H1 (cell line): ENCODE measurements at regions not wholly inside any gene's neighbourhood (a gene's known extent, or its start where the extent isn't known, plus 50 kb on each side); places are given as distances from the start of the nearest gene placed in this dataset.

ENCODE experiments used
- CBX8 ChIP-seq: fragments of 300-800, 300-1000 bp; sonication (generic); IDR thresholded peaks from 2 replicates; pipeline ENCODE4 v1.7.1; 2016; ENCODE audit warnings: low read depth, low read length, borderline replicate concordance
- CHD7 ChIP-seq: fragments of 300-600 bp; sonication (generic); IDR thresholded peaks from 2 replicates; pipeline ENCODE4 v1.7.1; 2012; ENCODE audit warnings: low read length, moderate library complexity, mild to moderate bottlenecking, inconsistent platforms; ENCODE audit not compliant: insufficient replicate concordance
- FOSL1 ChIP-seq: IDR thresholded peaks from 2 replicates; pipeline ENCODE4 v1.6.1; 2011; ENCODE audit warnings: mild to moderate bottlenecking, low read depth, low read length, moderate library complexity; ENCODE audit not compliant: insufficient read depth
- KDM1A ChIP-seq: fragments of 200-600, 300-600 bp; sonication (generic); IDR thresholded peaks from 2 replicates; pipeline ENCODE4 v1.7.1; 2016; ENCODE audit warnings: mild to moderate bottlenecking, low read length, borderline replicate concordance
- RFX5 ChIP-seq: IDR thresholded peaks from 2 replicates; pipeline ENCODE4 v1.6.1; 2011; ENCODE audit warnings: low read depth, low read length, improper control_type of control experiment, borderline replicate concordance
- SIN3A ChIP-seq, 2 experiments: IDR thresholded peaks in 1 of 2; conservative IDR thresholded peaks in 1 of 2; 2 replicates each; pipeline ENCODE4 v1.6.1; 2011 to 2012; ENCODE audit warnings: low read length in 2 of 2, improper control_type of control experiment in 1 of 2, low read depth in 1 of 2, mild to moderate bottlenecking in 1 of 2
- SIRT6 ChIP-seq: IDR thresholded peaks from one replicate; pipeline ENCODE4 v1.7.1; 2012; ENCODE audit warnings: low read length, inconsistent platforms
- SIX5 ChIP-seq: IDR thresholded peaks from 2 replicates; pipeline ENCODE4 v1.6.1; 2011; ENCODE audit warnings: mild to moderate bottlenecking, low read depth, low read length
- SP2 ChIP-seq: IDR thresholded peaks from 2 replicates; pipeline ENCODE4 v1.6.1; 2012; ENCODE audit warnings: mild to moderate bottlenecking, low read length, inconsistent platforms
- TBP ChIP-seq: IDR thresholded peaks from 2 replicates; pipeline ENCODE4 v1.6.1; 2011; ENCODE audit warnings: low read depth, low read length, improper control_type of control experiment
- USF2 ChIP-seq: IDR thresholded peaks from 2 replicates; pipeline ENCODE4 v1.6.1; 2011; ENCODE audit warnings: low read length, improper control_type of control experiment
- ZNF274 ChIP-seq: IDR thresholded peaks from 2 replicates; pipeline ENCODE4 v1.7.0; 2012; ENCODE audit warnings: low read length, borderline replicate concordance; ENCODE audit errors: extremely low read depth

DNA sequence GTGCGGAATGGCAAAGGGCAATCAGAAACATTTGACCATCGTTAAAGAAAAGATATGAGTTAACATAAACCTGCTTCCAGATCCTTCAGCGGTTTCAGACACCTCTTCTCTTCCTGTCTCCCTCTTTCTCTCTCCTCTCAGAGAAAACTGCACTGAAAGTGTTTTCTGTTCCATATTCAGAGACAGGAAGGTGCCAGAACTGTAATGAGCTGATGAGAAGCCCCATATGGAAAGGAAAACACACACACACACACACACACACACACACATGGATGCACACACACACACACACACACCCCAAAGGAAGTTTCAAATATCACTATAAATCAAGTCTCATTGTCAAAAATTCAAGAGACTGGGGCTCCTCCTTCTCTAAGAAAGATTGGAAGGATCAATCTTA, 515.5 kb downstream of the NUF2 start (continued):
- TF ChIP-seq CHD7 (no peak), TBP (no peak), SIN3A (conservative IDR thresholded peaks at IDR 0.05 in 1 of 2, IDR thresholded peaks at IDR 0.05 in 1 of 2; ENCODE audit: low read depth in 1 of 2, low read length in 2 of 2) (no peak), SP2 (no peak), CBX8 (no peak), USF2 (no peak), RFX5 (no peak), FOSL1 (no peak), KDM1A (no peak), SIRT6 (no peak), SIX5 (no peak), ZNF274 (no peak)
